ENCODE measurements at regions not wholly inside any gene's neighbourhood (a gene's known extent, or its start where the extent isn't known, plus 50 kb on each side); places are given as distances from the start of the nearest gene placed in this dataset.

- no peak for TF ChIP-seq ZNF687 (IDR thresholded peaks at IDR 0.05)
These were observed 74.3 kb upstream of the CYRIA start (continued) for GRCh38 chr2:16739778-16740581.

GRCh38 chr2:16738361-16739225 lies 73.0 kb upstream of the CYRIA start:
- 20% methylated on average over 4 of the region's 6 CpGs for WGBS (ENCODE audit: insufficient coverage, insufficient replicate concordance, low lambda C conversion rate, missing lambda C conversion rate)
- Histone ChIP-seq H4K20me1 (ENCODE audit: control insufficient read depth, insufficient read depth) (no peaks in the 10 kb centered on the region), H3K4me1 (ENCODE audit: control insufficient read depth, insufficient read depth, low read length) (no peaks in the 10 kb centered on the region), H3K27ac (ENCODE audit: control insufficient read depth, insufficient read depth) (no peak overlapping the region), H3K79me2 (ENCODE audit: control insufficient read depth, insufficient read depth, low read length) (no peaks in the 10 kb centered on the region), H3K4me2 (ENCODE audit: control insufficient read depth, insufficient read depth) (no peak overlapping the region), H3K9me3 (replicated peaks; ENCODE audit: control insufficient read depth, insufficient read depth, low read length) (no peaks in the 10 kb centered on the region), H3K36me3 (ENCODE audit: control insufficient read depth in 2 of 2, insufficient read depth in 2 of 2, low read length in 1 of 2) (no peaks in the 10 kb centered on the region), H3K4me3 (no peak overlapping the region), H3K27me3 (replicated peaks in 1 of 2; ENCODE audit: control insufficient read depth in 2 of 2, insufficient read depth in 2 of 2, low read length in 1 of 2) (peaks cover 0 to 3% of the 10 kb centered on the region in 2 experiments; a peak in 2 of 4 replicates), H3K9ac (ENCODE audit: control insufficient read depth, insufficient read depth, low read length) (no peak overlapping the region), H2AFZ (ENCODE audit: control insufficient read depth, low read depth, low read length) (no peak overlapping the region)
- SMC1A ChIA-PET (ENCODE audit: uncharacterized antibody, unreplicated experiment): interaction anchor here (1.1 to 2.2 kb wide), 5 partner anchors 12 to 124 kb away, joined by 3 to 6 read pairs (median 4); no protein-coding TSS in a partner anchor
- CTCF ChIA-PET: interaction anchor here (1.0 to 1.5 kb wide), 2 partner anchors 130 to 159 kb away, joined by 3 to 4 read pairs; no protein-coding TSS in a partner anchor
- DNase-seq (ENCODE audit: low read depth, low spot score): no peak
- no peak for ATAC-seq
- in situ Hi-C loops (cut with MboI) (no loop called here), intact Hi-C loops (cut with micrococcal nuclease; ENCODE audit: unreplicated experiment) (no loop called here)
- RAD21 ChIA-PET (ENCODE audit: unreplicated experiment): no interaction called here
- BruUV-seq (replicated peaks): no TSS peak
- FAIRE-seq: no peak
- POLR2A ChIA-PET: no interaction called here
- TF ChIP-seq TCF7 (IDR thresholded peaks at IDR 0.05; ENCODE audit: borderline replicate concordance) (no peak), PRDM15 (CRISPR knock-in tag; IDR thresholded peaks at IDR 0.05) (no peak), CHD1 (IDR thresholded peaks at IDR 0.05; ENCODE audit: low read depth, low read length) (no peak), JUNB (IDR thresholded peaks at IDR 0.05) (no peak), RCOR1 (conservative IDR thresholded peaks at IDR 0.05; ENCODE audit: low read depth, low read length) (no peak), EZH2 (IDR thresholded peaks at IDR 0.05; ENCODE audit: borderline replicate concordance, control insufficient read depth, low read depth, low read length) (no peak), SMAD5 (IDR thresholded peaks at IDR 0.05; ENCODE audit: low read depth) (no peak), POLR2AphosphoS2 (IDR thresholded peaks at IDR 0.05; ENCODE audit: low read depth, low read length) (no peak), POLR2A (IDR thresholded peaks at IDR 0.05; ENCODE audit: low read depth, low read length) (no peak), NBN (IDR thresholded peaks at IDR 0.05) (no peak)
- TF ChIP-seq, protein P1, sequence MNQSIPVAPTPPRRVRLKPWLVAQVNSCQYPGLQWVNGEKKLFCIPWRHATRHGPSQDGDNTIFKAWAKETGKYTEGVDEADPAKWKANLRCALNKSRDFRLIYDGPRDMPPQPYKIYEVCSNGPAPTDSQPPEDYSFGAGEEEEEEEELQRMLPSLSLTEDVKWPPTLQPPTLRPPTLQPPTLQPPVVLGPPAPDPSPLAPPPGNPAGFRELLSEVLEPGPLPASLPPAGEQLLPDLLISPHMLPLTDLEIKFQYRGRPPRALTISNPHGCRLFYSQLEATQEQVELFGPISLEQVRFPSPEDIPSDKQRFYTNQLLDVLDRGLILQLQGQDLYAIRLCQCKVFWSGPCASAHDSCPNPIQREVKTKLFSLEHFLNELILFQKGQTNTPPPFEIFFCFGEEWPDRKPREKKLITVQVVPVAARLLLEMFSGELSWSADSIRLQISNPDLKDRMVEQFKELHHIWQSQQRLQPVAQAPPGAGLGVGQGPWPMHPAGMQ (IDR thresholded peaks at IDR 0.05; ENCODE audit: borderline replicate concordance): no peak
